HL-60 (cell line): ENCODE measurements at regions not wholly inside any gene's neighbourhood (a gene's known extent, or its start where the extent isn't known, plus 50 kb on each side); places are given as distances from the start of the nearest gene placed in this dataset.

Experiments
- DNase-seq, 2 experiments: peaks; one replicate each; pipeline ENCODE4 v3.0.0-alpha.2; 2010 to 2020; ENCODE audit warnings: low read depth in 1 of 2, low spot score in 1 of 2
- H3K27ac ChIP-seq: fragments of 250-450 bp; sonication (Bioruptor Pico); replicated peaks from 2 replicates; pipeline ENCODE4 v1.5.1; 2020; ENCODE audit warnings: mild to moderate bottlenecking, moderate library complexity
- H3K27me3 ChIP-seq: fragments of 250-450 bp; sonication (Bioruptor Pico); 2 replicates; pipeline ENCODE4 v1.5.1; 2021; ENCODE audit warnings: mild to moderate bottlenecking, moderate library complexity; ENCODE audit not compliant: insufficient read depth, poor library complexity, severe bottlenecking
- H3K4me3 ChIP-seq: replicated peaks from 2 replicates; pipeline ENCODE4 v1.5.1; 2011; ENCODE audit warnings: mild to moderate bottlenecking, control low read depth, low read length; ENCODE audit not compliant: insufficient read depth
- GABPA ChIP-seq: IDR thresholded peaks from 2 replicates; pipeline ENCODE4 v1.6.1; 2012; ENCODE audit warnings: low read depth
- POLR2AphosphoS5 ChIP-seq: IDR thresholded peaks from 2 replicates; pipeline ENCODE4 v1.6.1; 2012; ENCODE audit warnings: low read depth
- SPI1 ChIP-seq: IDR thresholded peaks from 2 replicates; pipeline ENCODE4 v1.6.1; 2012; ENCODE audit warnings: low read depth, mild to moderate bottlenecking, borderline replicate concordance
- TF ChIP-seq, protein P1 (sequence below): IDR thresholded peaks from 2 replicates; pipeline ENCODE4 v1.6.1; 2012; ENCODE audit warnings: low read depth; ENCODE audit not compliant: insufficient replicate concordance
- TF ChIP-seq, protein P2 (sequence below): IDR thresholded peaks from one replicate; pipeline ENCODE4 v1.5.1; 2011; ENCODE audit warnings: low read length, control low read depth, inconsistent platforms; ENCODE audit not compliant: insufficient read depth

DNA sequence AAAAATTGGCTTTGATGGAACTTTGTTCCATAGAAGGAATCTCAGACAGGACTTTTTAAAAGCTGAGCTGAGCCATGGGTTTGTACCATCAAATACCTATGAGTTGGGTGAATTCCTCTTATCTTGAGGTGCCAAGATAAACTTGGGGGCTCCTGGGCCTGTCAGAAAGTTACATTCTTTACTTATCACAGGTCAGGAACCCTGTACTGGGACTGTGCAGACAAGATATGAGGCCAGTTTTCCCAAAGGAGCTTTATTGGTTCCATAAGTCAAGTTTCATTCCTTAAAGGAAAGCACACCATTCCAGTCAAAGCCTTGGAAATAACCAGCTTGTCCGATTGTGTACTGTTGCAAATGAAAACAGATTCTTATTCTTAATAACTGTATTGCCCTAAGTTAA is 72.4 kb upstream of the PACRGL start:
- no peak overlapping the region for H3K27ac ChIP-seq
- no peaks in the 10 kb centered on the region for H3K27me3 ChIP-seq
- TF ChIP-seq, protein P1, sequence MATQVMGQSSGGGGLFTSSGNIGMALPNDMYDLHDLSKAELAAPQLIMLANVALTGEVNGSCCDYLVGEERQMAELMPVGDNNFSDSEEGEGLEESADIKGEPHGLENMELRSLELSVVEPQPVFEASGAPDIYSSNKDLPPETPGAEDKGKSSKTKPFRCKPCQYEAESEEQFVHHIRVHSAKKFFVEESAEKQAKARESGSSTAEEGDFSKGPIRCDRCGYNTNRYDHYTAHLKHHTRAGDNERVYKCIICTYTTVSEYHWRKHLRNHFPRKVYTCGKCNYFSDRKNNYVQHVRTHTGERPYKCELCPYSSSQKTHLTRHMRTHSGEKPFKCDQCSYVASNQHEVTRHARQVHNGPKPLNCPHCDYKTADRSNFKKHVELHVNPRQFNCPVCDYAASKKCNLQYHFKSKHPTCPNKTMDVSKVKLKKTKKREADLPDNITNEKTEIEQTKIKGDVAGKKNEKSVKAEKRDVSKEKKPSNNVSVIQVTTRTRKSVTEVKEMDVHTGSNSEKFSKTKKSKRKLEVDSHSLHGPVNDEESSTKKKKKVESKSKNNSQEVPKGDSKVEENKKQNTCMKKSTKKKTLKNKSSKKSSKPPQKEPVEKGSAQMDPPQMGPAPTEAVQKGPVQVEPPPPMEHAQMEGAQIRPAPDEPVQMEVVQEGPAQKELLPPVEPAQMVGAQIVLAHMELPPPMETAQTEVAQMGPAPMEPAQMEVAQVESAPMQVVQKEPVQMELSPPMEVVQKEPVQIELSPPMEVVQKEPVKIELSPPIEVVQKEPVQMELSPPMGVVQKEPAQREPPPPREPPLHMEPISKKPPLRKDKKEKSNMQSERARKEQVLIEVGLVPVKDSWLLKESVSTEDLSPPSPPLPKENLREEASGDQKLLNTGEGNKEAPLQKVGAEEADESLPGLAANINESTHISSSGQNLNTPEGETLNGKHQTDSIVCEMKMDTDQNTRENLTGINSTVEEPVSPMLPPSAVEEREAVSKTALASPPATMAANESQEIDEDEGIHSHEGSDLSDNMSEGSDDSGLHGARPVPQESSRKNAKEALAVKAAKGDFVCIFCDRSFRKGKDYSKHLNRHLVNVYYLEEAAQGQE = no peak
- TF ChIP-seq, protein P2, sequence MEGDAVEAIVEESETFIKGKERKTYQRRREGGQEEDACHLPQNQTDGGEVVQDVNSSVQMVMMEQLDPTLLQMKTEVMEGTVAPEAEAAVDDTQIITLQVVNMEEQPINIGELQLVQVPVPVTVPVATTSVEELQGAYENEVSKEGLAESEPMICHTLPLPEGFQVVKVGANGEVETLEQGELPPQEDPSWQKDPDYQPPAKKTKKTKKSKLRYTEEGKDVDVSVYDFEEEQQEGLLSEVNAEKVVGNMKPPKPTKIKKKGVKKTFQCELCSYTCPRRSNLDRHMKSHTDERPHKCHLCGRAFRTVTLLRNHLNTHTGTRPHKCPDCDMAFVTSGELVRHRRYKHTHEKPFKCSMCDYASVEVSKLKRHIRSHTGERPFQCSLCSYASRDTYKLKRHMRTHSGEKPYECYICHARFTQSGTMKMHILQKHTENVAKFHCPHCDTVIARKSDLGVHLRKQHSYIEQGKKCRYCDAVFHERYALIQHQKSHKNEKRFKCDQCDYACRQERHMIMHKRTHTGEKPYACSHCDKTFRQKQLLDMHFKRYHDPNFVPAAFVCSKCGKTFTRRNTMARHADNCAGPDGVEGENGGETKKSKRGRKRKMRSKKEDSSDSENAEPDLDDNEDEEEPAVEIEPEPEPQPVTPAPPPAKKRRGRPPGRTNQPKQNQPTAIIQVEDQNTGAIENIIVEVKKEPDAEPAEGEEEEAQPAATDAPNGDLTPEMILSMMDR = no peak
- TF ChIP-seq SPI1 (no peak), POLR2AphosphoS5 (no peak), GABPA (no peak)
- H3K4me3 ChIP-seq = no peak overlapping the region
- no peak for DNase-seq

DNA sequence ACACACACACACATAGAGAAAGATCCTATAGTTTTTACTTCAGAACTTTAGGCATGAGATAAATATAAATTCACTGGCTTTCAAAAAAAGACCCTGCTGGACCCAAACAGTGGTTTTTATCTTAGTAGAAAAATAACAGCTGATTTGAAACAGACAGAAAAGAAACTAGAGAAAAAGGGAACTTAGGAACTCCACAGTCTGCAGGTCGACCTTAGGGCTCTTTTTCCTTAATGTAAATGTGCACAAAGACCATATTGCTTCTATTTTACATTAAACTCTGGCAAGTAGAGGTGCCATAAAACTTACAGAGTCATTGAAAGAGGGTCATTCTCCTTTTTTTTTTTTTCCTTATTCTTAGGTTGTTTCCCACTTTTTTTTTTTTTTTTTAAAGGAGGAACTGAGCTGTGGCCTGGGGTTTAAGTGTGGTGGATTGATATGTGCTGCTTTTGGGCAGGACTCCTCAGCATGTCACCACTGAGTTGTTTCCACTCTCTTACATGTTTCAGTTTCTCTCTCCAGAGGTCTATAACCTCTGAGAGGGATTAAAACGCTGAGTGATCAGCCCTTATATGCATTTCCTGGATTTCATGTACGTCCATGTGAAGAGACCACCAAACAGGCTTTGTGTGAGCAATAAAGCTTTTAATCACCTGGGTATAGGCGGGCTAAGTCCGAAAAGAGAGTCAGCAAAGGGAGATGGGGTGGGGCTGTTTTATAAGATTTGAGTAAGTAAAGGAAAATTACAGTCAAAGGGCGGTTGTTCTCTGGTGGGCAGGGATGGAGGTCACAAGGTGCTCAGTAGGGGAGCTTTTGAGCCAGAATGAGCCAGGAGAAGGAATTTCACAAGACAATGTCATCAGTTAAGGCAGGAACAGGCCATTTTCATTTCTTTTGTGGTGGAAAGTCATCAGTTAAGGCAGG is 70.8 kb upstream of the PACRGL start:
- DNase-seq = peak in 1 of 2 experiments; percentile 26
- TF ChIP-seq GABPA (no peak), SPI1 (peak; percentile 12; the same call in 1 of the 2 replicates)
- Histone ChIP-seq H3K27me3 (no peaks in the 10 kb centered on the region), H3K4me3 (no peak overlapping the region), H3K27ac (peak overlapping the region; percentile 50)

DNA sequence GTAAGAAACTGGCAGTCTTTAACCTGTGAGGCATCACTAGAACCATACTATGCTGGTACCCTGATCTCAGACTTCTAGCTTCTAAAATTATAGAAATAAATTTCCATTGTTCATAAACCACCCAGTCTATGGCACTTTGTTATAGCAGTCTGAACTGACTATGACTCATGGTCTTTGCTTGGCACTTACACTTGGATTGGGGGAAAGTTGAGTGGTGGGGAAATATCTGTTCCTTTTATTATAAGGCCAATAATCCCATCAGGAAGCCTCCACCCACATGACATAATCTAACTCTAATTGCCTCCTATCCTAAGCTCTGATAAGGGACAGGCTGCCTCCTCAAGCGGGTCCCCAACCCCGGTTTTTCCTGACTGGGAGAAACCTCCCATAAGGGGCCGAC is 61.4 kb upstream of the PACRGL start:
- TF ChIP-seq, protein P1 = no peak
- no peak for TF ChIP-seq GABPA
- TF ChIP-seq, protein P2 = no peak
- TF ChIP-seq SPI1 = no peak
- Histone ChIP-seq H3K4me3 (no peak overlapping the region), H3K27ac (no peak overlapping the region), H3K27me3 (no peaks in the 10 kb centered on the region)
- no peak for DNase-seq

DNA sequence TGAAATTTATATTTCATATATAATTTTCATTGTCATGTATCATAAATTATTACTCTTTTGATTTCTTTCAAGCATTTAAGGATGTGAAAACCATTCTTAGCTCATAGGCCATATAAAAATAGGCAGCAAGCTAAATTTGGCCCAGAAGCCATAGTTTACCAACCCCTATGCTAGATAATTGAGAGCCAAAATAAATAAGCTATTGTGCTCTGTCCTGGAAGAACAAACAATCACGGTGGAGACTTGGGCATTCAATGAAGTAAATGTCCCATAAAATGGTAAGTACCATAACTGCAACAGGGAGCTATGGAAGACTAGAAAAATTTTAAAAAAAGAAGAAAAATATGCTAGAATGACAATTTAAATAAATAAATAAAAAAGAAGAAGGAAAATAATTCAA is 60.9 kb upstream of the PACRGL start:
- Histone ChIP-seq H3K4me3 (no peak overlapping the region), H3K27ac (no peak overlapping the region), H3K27me3 (no peaks in the 10 kb centered on the region)
- TF ChIP-seq, protein P2 = no peak
- TF ChIP-seq, protein P1 = no peak
- TF ChIP-seq SPI1 (no peak), GABPA (no peak), POLR2AphosphoS5 (no peak)
- DNase-seq = no peak
